ENCODE measurements at regions not wholly inside any gene's neighbourhood (a gene's known extent, or its start where the extent isn't known, plus 50 kb on each side); places are given as distances from the start of the nearest gene placed in this dataset.

- in situ Hi-C loops (cut with MboI; ENCODE audit: low pct_unique_long_range_greater_than_20kb, low sequenced_read_pairs, unreplicated experiment), result no loop called here
- DNase-seq (ENCODE audit: low spot score), result no peak
- no peak for TF ChIP-seq CTCF (IDR thresholded peaks at IDR 0.05; ENCODE audit: extremely low read depth, insufficient read depth, missing control alignments)
Measured at GRCh38 chr2:220994846-220995245, 577.3 kb downstream of the EPHA4 start.

GRCh38 chr2:220995581-220995980 lies 576.5 kb downstream of the EPHA4 start:
- in situ Hi-C loops (cut with MboI; ENCODE audit: low pct_unique_long_range_greater_than_20kb, low sequenced_read_pairs, unreplicated experiment), result no loop called here
- no peak for DNase-seq (ENCODE audit: low spot score)
- no peak for TF ChIP-seq CTCF (IDR thresholded peaks at IDR 0.05; ENCODE audit: extremely low read depth, insufficient read depth, missing control alignments)

- in situ Hi-C loops (cut with MboI; ENCODE audit: low pct_unique_long_range_greater_than_20kb, low sequenced_read_pairs, unreplicated experiment), result no loop called here
- no peak for TF ChIP-seq CTCF (IDR thresholded peaks at IDR 0.05; ENCODE audit: extremely low read depth, insufficient read depth, missing control alignments)
Measured at GRCh38 chr2:220998156-220998555, 573.9 kb downstream of the EPHA4 start.

GRCh38 chr2:220999356-220999755 lies 572.7 kb downstream of the EPHA4 start:
- in situ Hi-C loops (cut with MboI; ENCODE audit: low pct_unique_long_range_greater_than_20kb, low sequenced_read_pairs, unreplicated experiment), result no loop called here
- no peak for DNase-seq (ENCODE audit: low spot score)
- TF ChIP-seq CTCF (IDR thresholded peaks at IDR 0.05; ENCODE audit: extremely low read depth, insufficient read depth, missing control alignments), result no peak

More at GRCh38 chr2:220998156-220998555, 573.9 kb downstream of the EPHA4 start:
- DNase-seq (ENCODE audit: low spot score), result no peak

GRCh38 chr2:221001381-221001801 lies 570.7 kb downstream of the EPHA4 start:
- no peak for TF ChIP-seq CTCF (IDR thresholded peaks at IDR 0.05; ENCODE audit: extremely low read depth, insufficient read depth, missing control alignments)
- DNase-seq (ENCODE audit: low spot score), result no peak
- in situ Hi-C loops (cut with MboI; ENCODE audit: low pct_unique_long_range_greater_than_20kb, low sequenced_read_pairs, unreplicated experiment), result no loop called here

GRCh38 chr2:221002101-221002685 lies 569.9 kb downstream of the EPHA4 start:
- no peak for DNase-seq (ENCODE audit: low spot score)
- in situ Hi-C loops (cut with MboI; ENCODE audit: low pct_unique_long_range_greater_than_20kb, low sequenced_read_pairs, unreplicated experiment), result no loop called here
- no peak for TF ChIP-seq CTCF (IDR thresholded peaks at IDR 0.05; ENCODE audit: extremely low read depth, insufficient read depth, missing control alignments)
